NB4 (cell line): ENCODE measurements at regions not wholly inside any gene's neighbourhood (a gene's known extent, or its start where the extent isn't known, plus 50 kb on each side); places are given as distances from the start of the nearest gene placed in this dataset.

Source experiments
- DNase-seq: peaks from one replicate; pipeline ENCODE4 v3.0.0; 2010; ENCODE audit warnings: low read depth
- H3K4me3 ChIP-seq: one replicate; pipeline ENCODE4 v1.5.1; 2011; ENCODE audit warnings: mild to moderate bottlenecking, low read depth, low read length, moderate library complexity
- CTCF ChIP-seq: IDR thresholded peaks from one replicate; pipeline ENCODE4 v1.5.1; 2012; ENCODE audit warnings: low read depth, low read length
- MAX ChIP-seq: IDR thresholded peaks from 2 replicates; pipeline ENCODE4 v1.6.1; 2011; ENCODE audit warnings: low read depth, low read length
- MYC ChIP-seq: IDR thresholded peaks from 2 replicates; pipeline ENCODE4 v1.6.1; 2011; ENCODE audit warnings: low read depth, low read length
- POLR2A ChIP-seq: IDR thresholded peaks from 2 replicates; pipeline ENCODE4 v1.6.1; 2011; ENCODE audit warnings: mild to moderate bottlenecking; ENCODE audit not compliant: insufficient read length; ENCODE audit errors: extremely low read depth

- DNase-seq, result no peak
- TF ChIP-seq CTCF (no peak), MYC (no peak), MAX (no peak), POLR2A (no peak)
These were observed 567.9 kb upstream of the CADM1 start for GRCh38 chr11:116072133-116072532.

GRCh38 chr11:116071241-116071640 is 567.0 kb upstream of the CADM1 start:
- no peak for DNase-seq
- no peak overlapping the region for H3K4me3 ChIP-seq
- TF ChIP-seq POLR2A (no peak), CTCF (no peak), MYC (no peak), MAX (no peak)

More at GRCh38 chr11:116072133-116072532, 567.9 kb upstream of the CADM1 start:
- no peak overlapping the region for H3K4me3 ChIP-seq

GRCh38 chr11:116070520-116070919 is 566.3 kb upstream of the CADM1 start:
- no peak for TF ChIP-seq POLR2A
- TF ChIP-seq CTCF, result no peak
- no peak for TF ChIP-seq MYC
- no peak for TF ChIP-seq MAX
- DNase-seq, result no peak
- H3K4me3 ChIP-seq, result no peak overlapping the region

GRCh38 chr11:116066777-116067176 is 562.6 kb upstream of the CADM1 start:
- no peak overlapping the region for H3K4me3 ChIP-seq
- no peak for DNase-seq
- TF ChIP-seq MYC (no peak), MAX (no peak), CTCF (no peak), POLR2A (no peak)

- H3K4me3 ChIP-seq, result no peak overlapping the region
- DNase-seq, result no peak
- TF ChIP-seq MYC (no peak), POLR2A (no peak), MAX (no peak), CTCF (no peak)
These were observed 561.8 kb upstream of the CADM1 start for GRCh38 chr11:116065986-116066385.
